DMS79 (cell line): ENCODE measurements at regions not wholly inside any gene's neighbourhood (a gene's known extent, or its start where the extent isn't known, plus 50 kb on each side); places are given as distances from the start of the nearest gene placed in this dataset.

Experiments
- DNase-seq: peaks from one replicate; lab custom pipeline; 2025; lab: John Stamatoyannopoulos, UW

GRCh38 chr13:64917566-64917965, 2312.6 kb downstream of the PCDH9 start:
- DNase-seq = no peak

GRCh38 chr13:64912141-64912540, 2318.0 kb downstream of the PCDH9 start:
- no peak for DNase-seq

DNA sequence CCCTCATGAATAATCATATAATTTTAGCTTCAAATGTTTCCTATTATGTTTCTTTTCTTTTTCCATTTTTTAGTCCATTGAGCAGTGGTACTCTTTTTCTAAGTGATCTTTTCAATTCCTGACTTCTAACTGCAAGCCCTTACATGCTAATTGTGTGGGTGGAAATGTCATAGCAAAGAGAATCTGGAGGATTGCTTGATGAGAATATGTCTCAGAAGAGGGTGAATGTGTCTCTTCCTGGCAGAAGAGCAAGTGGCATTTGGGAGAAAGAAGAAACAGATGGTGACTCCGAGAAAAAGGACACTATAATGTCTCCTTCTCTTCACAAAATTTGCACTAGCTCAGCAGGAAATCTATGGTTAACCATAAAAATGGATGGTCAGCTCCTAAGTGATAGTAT, 2320.0 kb downstream of the PCDH9 start:
- no peak for DNase-seq

- DNase-seq = no peak
These were observed 2321.0 kb downstream of the PCDH9 start for GRCh38 chr13:64909184-64909583.

DNA sequence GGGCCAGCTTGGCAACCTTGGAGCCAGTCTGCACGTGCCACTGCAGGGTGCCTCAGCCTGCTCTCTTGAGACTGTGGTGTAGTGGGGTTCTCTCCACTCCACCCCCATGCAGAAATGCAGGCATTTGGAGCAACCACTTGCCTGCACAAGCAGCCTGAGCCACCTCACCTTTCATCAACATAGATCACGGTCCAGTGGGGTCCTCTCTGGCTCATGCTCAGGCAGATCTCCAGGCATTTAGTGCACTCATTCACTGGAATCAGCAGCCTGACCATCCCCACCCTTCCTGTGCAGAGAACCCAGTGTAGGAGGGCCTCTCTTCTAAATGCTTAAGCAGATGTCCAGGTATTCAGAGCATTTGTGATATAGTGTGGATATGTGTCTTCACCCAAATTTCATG, 2330.1 kb downstream of the PCDH9 start:
- no peak for DNase-seq

DNA sequence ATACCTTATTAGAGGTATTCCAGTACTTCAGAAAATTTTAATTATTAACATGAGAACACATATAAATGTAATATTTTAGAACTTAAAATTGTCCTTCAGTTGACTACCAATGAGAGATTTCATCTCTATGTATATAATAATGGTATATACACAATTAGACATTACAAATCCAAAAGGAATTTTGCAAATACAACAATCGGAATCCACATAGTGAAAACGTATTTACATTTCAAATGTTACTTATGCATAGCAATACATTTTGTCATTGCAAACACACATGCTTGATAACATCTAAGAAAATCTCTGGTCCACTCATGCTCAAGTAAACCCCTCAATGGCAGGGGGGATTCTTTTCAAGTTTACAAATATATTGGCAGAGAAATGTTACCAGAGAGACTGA, 2345.2 kb downstream of the PCDH9 start:
- no peak for DNase-seq

- DNase-seq = no peak
These were observed 2353.0 kb downstream of the PCDH9 start for GRCh38 chr13:64877176-64877575.

GRCh38 chr13:64871742-64872141, 2358.4 kb downstream of the PCDH9 start:
- DNase-seq = no peak

GRCh38 chr13:64869539-64869938, 2360.6 kb downstream of the PCDH9 start:
- DNase-seq = no peak

DNA sequence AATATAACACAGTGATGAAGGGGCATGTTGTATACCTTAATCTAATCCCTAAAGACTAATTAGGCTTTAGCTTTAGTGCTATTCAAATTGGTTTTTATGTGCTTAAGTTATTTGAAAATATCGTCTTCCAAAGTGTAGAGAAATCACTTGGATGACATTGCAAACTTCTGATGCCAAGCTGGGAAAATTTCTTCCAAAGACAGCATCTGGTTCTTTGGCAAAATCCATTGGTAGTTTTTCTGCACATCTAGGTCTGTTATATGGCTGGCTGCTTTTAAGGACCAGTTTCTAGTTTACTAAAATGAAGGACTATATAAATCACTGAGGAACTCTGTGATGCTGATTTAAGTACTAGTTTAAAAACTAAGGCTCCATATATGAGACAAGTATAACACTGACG, 2362.3 kb downstream of the PCDH9 start:
- DNase-seq = no peak

DNA sequence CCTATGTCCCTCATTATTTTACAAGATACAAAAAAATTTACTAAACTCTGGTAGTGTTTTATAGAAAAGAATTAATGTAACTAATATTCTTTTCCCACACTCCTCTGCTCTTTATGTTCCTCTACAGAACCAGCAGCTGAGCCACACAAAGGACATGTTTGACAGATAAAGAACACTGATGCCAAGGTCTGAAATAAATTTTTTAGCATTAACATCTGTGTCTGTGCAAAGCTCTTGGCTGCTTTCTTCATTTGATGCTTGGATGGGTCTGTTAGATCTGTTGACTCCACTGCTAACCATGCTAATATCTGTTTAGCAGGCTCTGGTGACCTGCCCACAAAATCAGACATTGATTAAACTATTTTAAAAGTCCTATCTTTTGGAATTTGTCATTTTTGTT, 2363.8 kb downstream of the PCDH9 start:
- DNase-seq = no peak

- DNase-seq = no peak
These were observed 2374.6 kb downstream of the PCDH9 start for GRCh38 chr13:64855506-64855905.

DNA sequence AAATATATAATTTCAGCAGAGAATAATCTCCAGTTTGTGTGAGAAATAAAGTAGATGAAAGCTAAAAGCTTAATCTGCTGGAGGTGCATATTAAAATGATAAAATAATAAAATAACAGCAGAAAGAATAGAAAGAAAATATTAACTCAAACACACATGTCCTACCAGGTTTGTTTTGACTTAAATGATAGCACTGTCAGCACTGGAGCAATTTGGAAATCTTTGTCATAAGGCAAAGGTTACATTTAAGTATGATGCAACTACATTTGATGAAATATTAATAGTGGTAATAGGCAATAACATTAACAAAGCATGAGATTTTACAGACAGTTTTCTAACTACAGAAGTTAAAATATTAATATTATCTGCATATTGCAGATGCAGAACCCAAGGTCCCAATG, 2380.1 kb downstream of the PCDH9 start:
- DNase-seq = no peak

- no peak for DNase-seq
These were observed 2380.9 kb downstream of the PCDH9 start for GRCh38 chr13:64849196-64849595.

DNA sequence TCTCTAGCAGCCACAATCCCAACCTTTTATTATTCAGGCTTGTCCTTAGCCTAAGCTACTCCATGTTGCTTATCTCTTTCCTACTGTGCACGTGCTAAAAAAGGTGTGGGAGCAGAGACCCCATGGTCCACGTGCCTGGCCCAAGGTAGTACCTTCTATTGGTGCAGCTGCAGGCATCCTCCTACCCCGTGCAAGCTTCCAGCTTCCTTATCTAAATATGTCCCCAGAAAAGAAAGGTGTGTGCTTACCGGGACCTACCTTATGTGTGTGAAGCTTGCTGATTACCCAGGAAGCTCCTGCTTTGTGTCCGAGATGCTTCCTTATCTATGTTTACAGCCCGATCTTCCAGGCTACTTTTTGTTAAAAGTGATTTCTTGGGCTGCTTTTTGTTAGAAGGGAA, 2382.4 kb downstream of the PCDH9 start:
- DNase-seq = no peak

DNA sequence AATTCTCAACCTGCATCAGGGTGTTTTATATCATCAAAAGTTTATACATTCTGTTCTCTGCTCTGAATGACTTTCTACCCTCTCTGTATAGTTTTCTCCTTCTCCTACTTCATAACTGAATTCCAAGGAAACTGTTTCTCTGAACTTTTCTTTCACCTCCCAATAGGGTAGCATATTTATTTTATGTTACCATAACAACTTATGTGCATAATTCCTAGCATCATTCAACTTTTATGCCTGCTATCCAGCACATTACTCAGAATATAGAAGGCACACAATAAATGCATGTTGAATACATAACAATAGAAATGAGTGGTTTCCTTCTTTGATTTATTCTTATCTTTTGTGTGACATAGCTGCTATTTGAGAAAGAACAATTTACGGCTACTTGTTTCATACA, 2385.0 kb downstream of the PCDH9 start:
- DNase-seq = no peak

DNA sequence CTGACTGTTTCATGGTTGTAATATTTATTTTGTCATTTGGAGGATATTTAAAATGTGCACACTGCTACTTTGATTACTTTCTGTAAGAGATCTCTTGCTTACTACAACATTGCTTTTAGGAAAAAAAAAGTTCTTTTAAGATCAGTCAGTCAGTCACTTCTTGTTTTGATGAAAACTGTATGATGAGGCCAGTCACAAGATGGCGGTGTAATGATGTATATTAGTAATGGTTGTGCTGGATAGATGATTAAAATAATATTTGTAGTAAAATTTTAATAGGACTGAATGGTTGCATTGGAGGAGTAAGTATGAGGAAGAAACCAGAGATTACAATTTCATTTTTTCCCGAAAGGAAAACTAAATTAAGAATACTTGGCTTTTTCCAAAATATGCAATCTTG, 2411.1 kb downstream of the PCDH9 start:
- no peak for DNase-seq

GRCh38 chr13:64817691-64818090, 2412.4 kb downstream of the PCDH9 start:
- DNase-seq = no peak

DNA sequence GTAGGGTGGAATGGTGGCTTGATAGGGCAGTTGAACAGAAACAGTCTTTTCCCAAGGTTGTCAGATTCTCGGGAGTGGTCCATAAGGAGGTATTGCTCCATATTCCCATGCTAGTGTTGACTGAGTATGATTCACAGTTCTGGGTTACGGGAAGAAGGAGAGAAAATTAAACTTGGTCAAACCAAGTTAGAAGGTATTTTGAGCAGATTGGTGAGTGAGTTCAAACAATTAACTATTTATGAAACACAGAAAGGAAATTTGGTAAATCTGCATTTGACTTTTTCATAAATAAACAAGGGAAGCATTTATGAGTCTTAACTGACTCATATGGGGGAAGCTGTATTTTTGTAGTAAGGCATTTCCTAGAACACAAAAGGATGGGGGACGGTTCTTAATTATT, 2419.4 kb downstream of the PCDH9 start:
- DNase-seq = no peak

DNA sequence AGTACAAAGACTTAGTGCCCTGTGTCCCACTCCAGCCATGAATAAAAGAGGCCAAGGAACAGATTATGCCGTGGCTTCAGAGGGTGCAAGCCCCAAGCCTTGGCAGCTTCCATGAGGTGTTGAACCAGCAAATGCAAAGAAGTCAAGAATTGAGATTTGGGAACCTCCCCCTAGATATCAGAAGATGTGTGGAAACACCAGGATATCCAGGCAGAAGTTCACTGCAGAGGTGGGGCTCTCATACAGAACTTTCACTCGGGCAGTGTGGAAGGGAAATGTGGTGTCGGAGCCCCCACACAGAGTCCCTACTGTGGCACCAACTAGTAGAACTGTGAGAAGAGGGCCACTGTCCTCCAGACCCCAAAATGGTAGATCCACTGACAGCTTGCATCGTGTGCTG, 2421.4 kb downstream of the PCDH9 start:
- DNase-seq = no peak

GRCh38 chr13:64801768-64802167, 2428.4 kb downstream of the PCDH9 start:
- DNase-seq = no peak

DNA sequence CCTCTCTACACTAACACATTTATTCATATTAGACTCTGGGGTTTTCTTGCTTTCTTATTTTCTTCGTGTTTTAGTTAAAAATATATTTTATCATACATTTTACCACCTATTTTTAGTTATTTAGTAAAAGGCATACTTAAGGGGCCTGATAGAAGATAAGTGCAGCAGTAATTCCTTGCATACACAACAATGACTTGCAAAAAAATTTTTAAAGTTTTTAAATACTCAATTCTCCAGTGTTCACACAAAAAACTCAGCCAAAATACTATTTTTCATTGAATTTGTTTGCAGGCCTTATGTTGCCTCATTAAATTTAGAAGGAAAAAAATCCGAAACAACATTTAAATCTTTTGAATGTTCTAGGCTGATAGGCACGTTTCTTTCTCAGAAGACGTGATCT, 2431.7 kb downstream of the PCDH9 start:
- DNase-seq = no peak

DNA sequence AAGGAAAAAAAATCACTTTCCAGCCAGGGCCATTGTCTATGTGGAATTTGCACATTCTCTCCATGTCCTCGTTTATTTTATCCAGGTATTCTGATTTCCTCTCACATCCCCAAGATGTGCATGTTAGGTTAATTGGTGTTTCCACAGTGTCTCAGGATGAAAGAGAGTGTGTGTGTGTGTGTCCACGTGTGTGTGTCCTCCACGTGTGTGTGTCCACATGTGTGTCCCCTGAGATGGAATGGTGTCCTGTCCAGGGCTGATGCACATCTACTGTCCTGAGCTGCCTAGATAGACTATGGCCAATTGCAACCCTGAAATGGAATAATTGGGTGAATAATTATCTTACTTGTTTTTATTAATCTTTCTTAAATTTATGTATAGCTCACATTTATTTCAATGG, 2436.5 kb downstream of the PCDH9 start:
- DNase-seq = no peak

- no peak for DNase-seq
These were observed 2437.0 kb downstream of the PCDH9 start for GRCh38 chr13:64793131-64793530.

DNA sequence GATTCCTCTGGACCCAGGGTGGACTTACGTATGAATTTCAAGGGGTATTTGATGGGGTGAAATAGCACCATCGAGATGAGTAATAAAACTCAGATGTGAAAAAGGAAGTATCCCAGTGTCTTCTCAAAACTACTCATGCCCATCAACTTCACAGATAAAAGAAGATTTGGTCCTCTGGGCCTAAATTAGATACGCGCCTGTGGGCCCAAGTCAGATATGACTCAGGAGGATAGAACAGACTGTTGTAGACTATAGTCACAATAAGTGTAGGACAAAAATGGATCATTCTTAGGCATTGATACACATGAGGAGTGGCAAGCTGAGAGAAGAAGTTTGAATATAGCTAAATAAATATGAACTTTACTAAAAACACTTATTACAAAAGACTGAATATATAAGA, 2438.8 kb downstream of the PCDH9 start:
- DNase-seq = no peak
